SW 1271 (cell line): ENCODE measurements at regions not wholly inside any gene's neighbourhood (a gene's known extent, or its start where the extent isn't known, plus 50 kb on each side); places are given as distances from the start of the nearest gene placed in this dataset.

Source experiments
- DNase-seq, 2 experiments: peaks; one replicate each; lab custom pipeline; 2025; lab: John Stamatoyannopoulos, UW

GRCh38 chr10:58932577-58933314, 243.7 kb upstream of the PHYHIPL start:
- DNase-seq: no peak

DNA sequence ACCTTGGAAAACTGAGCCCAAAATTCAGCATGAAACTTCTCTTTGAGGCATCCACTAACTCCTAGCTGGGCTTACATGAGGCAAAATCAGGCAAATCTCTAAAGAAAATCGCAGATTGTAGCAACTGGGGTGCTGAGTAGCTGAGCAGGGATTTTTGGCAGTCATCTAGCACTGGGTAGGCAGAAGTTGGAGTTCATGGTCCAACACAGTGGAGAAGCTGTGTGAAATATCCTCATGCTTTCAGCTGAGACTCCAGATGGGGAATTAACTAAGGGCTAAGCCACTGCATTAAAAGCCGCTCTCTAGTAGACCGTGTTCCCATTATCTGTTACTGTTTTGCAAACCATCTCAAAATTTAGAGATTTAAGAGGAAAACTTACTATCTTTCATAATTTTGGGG, 240.1 kb upstream of the PHYHIPL start:
- DNase-seq: no peak

GRCh38 chr10:58937423-58937822, 239.0 kb upstream of the PHYHIPL start:
- DNase-seq: no peak

DNA sequence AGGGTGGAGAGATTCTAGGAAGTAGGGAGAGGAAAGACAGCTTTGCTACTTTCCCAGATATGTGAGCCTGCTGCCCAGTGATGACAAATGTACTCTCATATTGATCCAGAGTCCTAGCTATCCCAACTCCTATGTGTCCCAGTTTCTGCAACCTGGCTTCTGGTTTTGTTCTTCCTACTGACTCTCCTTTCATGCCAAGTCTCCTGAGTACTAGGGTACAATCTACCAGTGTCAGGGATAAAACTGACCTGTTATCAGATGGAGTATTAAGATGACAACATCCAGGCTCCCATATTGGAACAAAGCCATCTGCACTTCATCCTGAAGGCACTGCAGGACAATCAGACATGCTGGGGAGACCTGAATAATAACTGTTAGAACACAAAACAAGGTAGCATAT, 233.7 kb upstream of the PHYHIPL start:
- DNase-seq: no peak

- DNase-seq: no peak
Measured at GRCh38 chr10:58943256-58943890, 233.1 kb upstream of the PHYHIPL start.

- no peak for DNase-seq
Measured at GRCh38 chr10:58943960-58944359, 232.5 kb upstream of the PHYHIPL start.

DNA sequence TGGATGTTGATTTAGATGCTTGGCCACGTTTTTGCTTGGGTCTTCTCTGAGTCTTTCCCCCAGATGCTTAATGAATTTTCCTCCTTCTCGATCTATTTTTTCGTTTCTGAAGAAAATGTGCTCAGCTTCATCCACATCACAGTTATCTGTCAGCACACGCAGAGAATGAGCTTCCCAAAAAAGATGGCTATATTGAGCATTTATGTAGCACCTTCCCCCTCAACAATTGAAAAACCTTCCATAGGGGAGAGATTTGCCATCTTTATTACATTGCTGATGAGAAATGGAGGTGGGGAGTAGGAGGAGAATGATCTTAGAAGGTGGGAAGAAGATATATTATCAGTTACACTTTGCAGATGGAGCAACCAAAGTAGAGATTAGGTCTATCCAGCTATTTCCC, 228.1 kb upstream of the PHYHIPL start:
- no peak for DNase-seq

DNA sequence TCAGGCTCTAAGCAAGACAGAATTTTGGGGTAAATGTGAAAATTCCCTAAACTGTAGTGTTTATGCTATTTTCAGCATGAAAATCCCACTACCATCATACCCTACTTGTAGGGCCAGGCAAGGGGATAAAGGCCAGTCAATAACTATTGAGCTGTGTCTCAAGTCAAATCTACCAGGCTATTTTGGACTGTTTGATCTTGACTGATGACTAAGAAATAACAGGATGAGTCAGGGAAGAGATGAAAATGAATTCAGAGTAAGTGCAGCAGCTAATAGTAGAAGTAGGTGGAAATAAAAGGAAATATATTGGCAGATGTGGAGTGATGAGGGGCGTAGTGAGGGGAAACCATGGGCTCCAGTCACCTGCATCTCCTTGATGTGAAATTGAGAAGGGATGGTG, 225.8 kb upstream of the PHYHIPL start:
- DNase-seq: no peak

DNA sequence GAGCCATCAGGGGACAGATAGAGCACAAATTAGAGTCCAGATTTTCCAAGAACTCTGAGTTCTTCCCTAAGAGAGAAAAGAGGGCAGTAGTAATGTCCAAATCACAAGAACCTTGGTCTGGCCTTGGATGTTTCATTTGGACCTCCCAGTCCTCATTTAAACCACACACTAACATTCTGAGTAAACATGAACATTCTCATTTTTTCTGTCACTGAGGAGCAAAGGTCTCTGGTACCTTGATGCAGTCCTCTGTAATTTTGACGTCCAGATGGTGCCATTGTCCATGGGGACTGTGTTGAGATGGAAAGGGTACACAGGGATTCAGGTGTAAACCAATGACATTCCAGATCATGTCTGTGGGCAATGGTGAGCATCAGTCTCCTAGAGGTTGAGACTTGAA, 225.4 kb upstream of the PHYHIPL start:
- no peak for DNase-seq

GRCh38 chr10:58951746-58952145, 224.7 kb upstream of the PHYHIPL start:
- DNase-seq: no peak

GRCh38 chr10:58952162-58952601, 224.3 kb upstream of the PHYHIPL start:
- no peak for DNase-seq

- DNase-seq: peak in 1 of 2 experiments; percentile 30
Measured at GRCh38 chr10:58952747-58953466, 223.5 kb upstream of the PHYHIPL start.

DNA sequence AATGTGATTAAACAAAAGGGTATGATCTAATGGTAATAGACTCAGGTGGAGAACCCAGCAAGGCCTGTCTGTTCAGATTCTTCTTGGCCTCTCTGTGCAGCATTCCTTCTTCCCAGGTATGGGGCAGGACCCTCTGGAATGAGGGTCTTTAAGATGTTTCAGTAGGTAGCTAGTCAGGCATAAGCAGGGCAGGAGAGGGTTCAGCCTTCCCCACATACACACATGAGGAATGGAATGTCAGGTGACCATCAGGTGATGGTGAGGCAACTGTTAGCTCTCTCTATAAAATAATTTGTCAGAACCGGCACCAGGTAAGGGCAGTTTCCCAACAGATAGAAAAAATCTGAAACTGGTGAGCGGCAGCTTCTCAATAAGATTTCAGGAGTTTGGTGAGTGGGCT, 222.3 kb upstream of the PHYHIPL start:
- DNase-seq: no peak

DNA sequence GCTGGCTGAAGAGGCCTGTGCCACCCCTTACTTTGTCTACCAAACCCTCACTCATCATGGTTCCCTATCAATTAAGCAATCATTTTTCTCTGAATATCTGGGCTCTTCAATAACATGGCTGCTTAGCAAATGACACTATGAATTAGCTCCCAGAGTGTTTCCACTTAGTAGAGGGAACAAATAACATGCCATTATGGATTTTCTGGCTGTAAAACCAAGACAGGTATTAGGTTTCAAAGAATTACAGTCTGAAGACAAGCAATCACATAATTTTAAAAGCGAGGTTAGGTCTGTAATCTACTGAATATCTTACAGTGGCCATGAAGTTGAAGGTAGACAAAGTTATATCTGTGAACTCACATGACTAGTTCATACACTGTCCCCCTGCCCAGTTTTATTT, 220.8 kb upstream of the PHYHIPL start:
- DNase-seq: no peak

DNA sequence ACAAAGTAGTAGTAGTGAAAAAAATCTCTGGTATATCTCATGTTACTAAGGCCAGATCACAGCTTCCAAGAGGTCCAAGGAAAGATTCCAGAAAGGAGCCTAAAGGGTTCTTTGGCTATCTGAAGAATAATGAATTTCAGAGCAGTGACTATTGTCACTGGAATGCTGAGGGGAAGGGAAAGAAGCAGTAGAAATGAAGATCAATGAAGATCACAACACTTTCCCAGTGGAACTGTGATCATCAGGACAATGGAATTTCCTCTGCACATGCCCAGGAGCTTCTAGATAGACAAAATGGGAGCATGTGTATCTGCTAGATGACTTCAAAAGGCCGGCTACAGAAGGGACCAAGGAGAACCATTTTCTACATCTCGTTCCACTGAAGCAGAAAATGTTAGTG, 219.5 kb upstream of the PHYHIPL start:
- no peak for DNase-seq

- DNase-seq: no peak
Measured at GRCh38 chr10:58957517-58957916, 218.9 kb upstream of the PHYHIPL start.

DNA sequence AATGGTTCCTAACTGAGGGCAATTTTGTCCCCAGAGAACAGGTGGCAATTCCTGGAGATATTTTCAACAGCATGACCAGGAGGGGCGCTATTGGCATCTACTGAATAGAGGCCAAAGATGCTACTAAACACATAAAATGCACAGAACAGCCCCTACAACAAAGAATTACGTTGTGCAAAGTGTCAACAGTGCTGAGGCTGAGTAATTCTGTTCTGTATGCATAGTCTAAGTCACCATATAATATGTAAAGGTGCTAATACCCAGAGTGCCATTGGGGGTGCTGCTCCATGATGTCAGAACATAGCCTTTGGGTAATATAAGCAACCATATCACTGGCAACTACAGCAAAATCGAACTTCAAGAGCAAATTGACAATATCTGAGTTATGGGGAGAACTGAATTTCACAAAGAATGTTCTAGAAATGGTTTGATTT, 213.3 kb upstream of the PHYHIPL start:
- DNase-seq: no peak

GRCh38 chr10:58963723-58964124, 212.7 kb upstream of the PHYHIPL start:
- no peak for DNase-seq

GRCh38 chr10:58965855-58966254, 210.6 kb upstream of the PHYHIPL start:
- DNase-seq: no peak

DNA sequence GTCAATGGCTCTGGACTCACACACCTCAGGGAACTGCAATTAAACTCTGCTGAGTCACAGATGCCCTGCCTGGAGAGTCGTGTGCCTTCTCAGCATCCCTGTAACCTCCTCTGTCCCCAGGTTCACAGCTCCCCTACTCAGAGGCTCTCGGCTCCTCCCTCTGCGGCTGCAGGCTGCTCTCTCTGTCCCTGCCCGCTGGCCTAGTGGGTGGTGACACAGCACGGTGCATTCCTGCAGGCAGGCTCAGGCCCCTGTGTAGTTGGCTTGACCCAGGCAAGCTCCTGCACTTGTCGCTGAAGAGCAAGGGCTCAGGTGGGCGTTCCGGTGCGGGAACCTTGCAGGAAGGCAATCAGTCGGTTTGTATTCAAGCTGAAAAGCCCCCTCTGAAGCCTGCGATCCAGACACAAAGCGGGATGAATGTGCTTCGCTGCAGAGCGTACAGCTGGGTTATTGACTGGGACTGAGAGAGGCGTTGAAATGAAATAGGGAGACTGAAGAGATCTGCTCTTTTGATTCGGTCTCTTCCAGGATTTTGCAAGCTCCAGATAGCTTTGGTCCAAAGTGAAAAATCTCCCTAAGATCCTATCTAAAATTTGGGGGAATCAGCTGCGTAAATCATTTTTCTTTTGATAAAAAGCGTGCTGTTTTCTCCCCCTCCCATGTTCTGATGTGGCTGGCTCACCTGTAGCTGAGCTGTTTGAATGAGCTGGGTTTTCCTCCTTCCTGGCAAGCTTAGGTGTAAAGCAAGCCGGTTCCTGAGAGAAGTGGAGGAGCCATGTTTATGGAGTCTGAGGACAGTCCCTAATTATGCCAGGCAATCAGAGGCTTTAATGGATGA, 208.7 kb upstream of the PHYHIPL start:
- no peak for DNase-seq

- DNase-seq: no peak
Measured at GRCh38 chr10:58968389-58968755, 208.1 kb upstream of the PHYHIPL start.

GRCh38 chr10:58969576-58969975, 206.9 kb upstream of the PHYHIPL start:
- DNase-seq: no peak
